GM18909 (cell line): ENCODE measurements at regions not wholly inside any gene's neighbourhood (a gene's known extent, or its start where the extent isn't known, plus 50 kb on each side); places are given as distances from the start of the nearest gene placed in this dataset.

Source experiments
- ATAC-seq: cut with Tn5 transposase; IDR thresholded peaks from one replicate; pipeline ENCODE4 v1.9.1; 2021; ENCODE audit warnings: mild to moderate bottlenecking; ENCODE audit not compliant: unreplicated experiment, poor library complexity

GRCh38 chr3:147915057-147915456, 505.9 kb downstream of the ZIC1 start:
- no peak for ATAC-seq

DNA sequence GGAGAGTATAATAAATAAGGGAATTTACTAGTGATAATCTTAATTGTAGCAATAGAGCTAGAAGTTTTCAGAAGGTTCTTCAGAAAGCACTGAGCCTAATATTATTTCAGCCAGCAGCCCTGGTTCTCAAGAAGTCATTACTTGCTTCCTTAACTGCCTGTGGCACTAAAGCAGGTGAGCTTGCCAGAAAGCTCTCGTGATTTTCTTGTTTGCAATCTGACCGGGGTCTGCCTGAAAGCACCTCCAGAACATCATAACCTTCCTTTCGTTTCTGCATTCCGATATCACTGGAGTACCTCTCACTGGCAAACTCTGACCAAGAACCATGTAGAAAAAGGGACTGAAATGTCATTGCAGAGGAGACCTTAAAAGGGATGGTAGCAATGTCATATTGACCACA, 510.3 kb downstream of the ZIC1 start:
- ATAC-seq: no peak

DNA sequence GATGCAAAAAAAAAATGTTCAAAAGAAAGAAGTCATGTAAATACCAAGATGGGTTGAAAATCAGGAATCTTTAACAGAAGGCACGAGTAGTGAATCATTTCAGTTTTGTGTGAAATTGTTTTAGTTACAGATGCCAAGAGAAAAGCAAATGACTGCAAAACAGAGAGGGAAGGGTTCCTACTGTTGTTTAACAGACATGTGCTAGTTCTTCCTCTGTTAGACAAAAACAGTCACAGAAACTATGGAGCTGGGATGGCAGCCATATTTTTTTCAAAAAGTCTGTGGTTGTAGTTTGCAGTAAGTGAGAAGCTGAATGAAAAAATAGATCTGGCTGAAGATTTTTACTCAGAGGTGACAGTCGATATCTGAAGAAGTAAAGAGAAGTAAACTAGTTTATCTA, 511.9 kb downstream of the ZIC1 start:
- no peak for ATAC-seq

- ATAC-seq: no peak
Measured at GRCh38 chr3:147924755-147925154, 515.6 kb downstream of the ZIC1 start.

- ATAC-seq: no peak
Measured at GRCh38 chr3:147925272-147925671, 516.1 kb downstream of the ZIC1 start.

DNA sequence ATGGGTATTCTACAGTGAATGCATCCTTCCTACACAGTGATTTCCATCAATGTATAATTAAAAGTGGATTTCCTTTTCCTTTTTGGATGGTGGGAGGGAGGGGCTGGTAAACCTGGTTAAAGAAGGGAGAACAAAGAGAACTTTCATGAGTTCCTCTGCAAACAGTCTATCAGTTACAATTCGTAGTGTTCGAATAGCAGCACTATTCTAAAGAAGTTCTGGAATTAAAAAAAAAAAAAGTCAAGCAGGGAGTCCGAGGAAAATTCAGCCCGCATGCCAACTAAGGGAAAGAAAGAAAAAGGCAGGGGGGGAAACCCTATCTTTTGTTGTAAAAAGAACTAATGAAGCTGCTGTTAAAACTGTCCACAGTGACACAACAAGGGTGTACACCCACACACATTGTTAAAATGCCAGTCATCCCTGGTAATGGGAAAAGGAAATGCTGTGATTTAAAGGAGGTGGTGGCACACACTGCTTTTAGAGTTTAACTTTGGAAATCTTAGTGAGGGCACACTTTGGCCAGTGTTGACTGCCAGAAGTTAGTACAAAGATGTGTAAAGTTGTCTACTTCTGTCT, 521.2 kb downstream of the ZIC1 start:
- no peak for ATAC-seq

DNA sequence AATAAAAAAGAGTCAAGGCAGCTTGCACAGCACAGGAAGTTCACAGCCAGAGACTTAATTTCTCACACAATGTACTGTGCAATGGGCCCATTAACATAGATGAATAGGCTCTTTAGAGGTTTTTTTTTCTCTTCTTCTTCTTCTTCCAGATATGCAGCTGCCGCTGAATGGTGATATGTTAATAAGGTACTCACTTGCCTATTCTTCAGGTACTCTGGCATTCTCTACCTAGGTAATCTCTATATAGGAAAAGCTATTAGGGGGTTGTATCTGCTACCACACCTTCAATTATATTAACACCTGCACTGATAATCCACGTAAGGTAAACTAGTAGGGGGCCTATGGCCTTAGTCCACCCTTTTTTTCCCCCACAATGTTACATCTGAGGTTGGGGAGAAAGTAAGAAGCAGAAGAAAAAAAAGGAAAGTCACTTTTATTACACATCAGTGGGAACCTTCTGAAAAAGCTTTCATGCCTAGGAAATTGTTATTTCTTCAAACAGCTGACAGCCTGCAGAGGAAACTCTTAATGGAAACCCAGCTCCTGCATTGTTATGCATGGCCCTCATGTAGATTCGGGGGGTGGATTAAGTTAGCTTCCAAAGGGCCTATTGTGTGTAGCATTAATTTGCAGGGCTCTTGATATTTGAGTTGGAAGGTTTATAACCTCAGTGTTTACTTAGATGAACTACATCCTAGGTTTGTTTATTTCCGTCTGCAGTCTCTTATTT, 525.5 kb downstream of the ZIC1 start:
- no peak for ATAC-seq

DNA sequence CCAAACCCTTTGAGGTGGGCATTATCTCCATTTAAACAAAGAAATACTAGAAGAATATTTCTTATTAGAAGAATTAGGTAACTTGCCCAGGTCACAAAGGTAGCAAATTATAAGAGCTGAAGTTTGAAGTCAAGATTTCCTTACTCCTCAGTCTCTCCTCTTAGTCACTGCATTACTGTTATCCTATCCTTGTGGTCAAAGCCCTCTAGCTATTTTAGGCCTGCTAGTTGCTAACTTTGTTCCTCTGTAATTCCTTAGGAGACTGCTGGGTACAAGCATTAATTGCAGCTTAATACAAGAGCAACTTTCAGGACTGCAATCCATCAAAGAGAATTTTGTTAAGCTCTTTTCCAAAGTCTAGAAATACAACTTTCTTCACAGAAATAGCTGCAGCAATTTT, 528.2 kb downstream of the ZIC1 start:
- no peak for ATAC-seq

DNA sequence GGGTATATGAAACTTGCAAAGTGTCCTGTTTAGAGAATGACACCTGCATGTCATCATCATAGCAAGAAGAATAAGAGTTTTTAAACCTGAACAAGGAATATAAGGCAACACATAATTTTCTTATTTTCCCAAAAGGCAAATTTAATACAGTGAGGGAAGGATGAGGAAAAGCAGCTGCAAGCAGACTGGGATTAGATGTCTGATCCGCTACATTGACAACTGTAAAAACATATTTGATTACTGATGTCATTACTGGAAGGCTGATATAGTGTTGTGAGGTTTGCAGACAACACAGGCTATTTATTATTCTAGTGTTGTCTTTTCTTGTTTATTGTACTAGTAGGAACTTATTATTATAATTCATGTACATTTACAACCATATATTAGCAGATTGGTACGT, 528.7 kb downstream of the ZIC1 start:
- no peak for ATAC-seq

GRCh38 chr3:147939425-147939824, 530.3 kb downstream of the ZIC1 start:
- no peak for ATAC-seq

GRCh38 chr3:147939839-147940238, 530.7 kb downstream of the ZIC1 start:
- ATAC-seq: no peak

DNA sequence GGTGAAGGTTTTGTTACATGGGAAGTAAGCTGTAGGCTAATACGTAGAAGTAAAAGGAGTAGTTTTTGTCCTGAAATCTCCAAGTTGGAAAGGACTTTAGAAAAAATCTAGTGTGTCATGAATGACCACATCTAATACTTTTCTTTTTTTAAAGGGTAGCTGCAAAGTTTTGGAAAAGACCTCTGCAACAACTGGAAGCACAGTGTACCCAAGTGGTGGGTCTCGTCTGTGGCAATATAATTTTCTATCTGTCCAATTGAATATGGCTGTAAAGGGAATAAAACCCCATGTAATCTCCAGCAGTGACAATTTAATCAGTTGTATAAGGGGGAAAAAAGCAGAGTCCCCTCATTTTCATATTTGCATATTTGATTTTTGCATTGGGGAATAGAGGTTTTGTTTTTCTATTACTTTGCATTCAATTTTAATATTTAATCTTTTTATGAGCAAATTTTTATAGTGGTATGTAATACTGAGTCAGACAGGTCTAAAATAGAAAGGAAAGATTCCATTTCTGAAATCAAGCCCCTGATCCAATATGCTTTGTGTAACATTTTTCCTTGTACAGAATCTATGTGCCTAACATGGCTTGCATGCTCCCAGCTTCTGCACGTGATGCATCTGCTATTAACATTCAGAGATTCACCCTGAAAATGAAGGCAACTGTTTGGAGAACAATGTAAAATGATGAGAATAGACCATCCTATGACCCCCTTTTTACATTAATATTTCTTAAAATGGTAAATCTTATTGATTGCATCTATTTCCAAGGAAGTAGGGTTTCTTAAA, 531.4 kb downstream of the ZIC1 start:
- ATAC-seq: no peak

DNA sequence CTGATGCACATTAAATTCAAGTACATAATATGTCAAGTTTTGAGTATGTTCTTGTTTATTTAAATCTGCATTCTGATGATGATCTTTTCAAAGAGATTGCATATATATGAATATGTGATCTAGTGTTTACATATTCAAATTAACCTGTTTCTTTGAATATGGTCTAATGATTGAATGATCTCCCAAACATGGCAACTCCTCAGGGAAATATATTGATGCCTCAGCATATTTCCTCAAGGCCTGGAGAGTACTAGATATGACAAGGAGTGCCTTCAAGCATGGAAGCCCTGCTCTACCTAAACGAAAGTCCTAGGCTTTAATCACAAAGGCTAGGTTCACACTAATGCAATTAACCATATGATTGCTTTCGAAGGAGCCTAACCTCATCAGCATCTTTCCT, 532.8 kb downstream of the ZIC1 start:
- no peak for ATAC-seq

DNA sequence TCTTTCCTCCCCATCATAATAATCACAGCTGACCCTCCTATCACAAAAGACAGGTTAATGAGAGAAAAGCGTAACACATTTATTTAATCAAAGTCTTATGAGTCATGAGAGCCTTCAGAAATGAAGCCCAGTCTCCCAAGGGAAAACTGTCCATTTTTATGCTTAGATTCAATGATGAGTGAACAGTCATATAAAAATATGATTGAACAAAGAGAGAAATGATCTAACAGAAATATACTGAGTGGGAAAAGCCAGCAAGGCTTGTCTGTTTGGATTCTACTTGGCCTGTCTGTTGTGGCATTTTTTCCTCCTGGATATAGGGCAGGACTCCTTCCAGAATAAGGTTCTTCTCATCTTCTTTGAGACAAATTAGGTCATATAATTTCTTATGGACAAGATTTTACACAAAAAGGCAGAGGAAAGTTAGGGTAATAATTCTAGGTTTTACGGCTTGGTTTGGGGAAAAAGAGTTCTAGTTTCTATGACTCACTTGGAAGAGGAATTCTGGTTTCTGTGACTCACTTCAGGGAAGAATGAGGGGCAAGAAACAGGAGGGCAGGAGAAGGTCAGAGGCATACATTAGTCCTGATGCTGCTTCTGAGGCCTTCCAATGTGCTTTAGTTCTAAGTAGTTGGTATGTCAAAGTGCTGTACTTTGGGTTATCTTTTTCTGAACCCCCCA, 534.2 kb downstream of the ZIC1 start:
- ATAC-seq: no peak

- ATAC-seq: peak; percentile 56
Measured at GRCh38 chr3:147945968-147946519, 536.9 kb downstream of the ZIC1 start.

DNA sequence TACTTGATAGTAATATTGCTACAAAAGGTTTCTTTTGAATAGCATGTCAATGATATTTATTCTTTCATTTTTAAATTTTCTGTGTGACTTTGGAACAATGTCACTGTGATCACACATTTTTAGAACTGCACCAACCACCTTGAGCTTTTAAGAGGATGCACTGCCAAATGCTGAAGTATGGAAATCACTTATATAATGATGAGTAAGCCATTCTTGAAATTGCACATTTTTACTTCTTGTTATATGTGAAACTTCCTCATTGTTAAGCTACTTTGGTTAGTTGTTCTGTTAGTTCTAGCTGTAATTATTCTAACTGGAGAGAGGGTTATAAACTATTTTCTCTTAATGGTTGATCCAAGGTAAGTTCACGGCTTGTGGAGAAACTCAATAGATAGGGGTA, 547.5 kb downstream of the ZIC1 start:
- ATAC-seq: no peak

GRCh38 chr3:147958754-147959153, 549.6 kb downstream of the ZIC1 start:
- ATAC-seq: no peak

- ATAC-seq: no peak
Measured at GRCh38 chr3:147960786-147961185, 551.6 kb downstream of the ZIC1 start.

- no peak for ATAC-seq
Measured at GRCh38 chr3:147962408-147963164, 553.4 kb downstream of the ZIC1 start.

DNA sequence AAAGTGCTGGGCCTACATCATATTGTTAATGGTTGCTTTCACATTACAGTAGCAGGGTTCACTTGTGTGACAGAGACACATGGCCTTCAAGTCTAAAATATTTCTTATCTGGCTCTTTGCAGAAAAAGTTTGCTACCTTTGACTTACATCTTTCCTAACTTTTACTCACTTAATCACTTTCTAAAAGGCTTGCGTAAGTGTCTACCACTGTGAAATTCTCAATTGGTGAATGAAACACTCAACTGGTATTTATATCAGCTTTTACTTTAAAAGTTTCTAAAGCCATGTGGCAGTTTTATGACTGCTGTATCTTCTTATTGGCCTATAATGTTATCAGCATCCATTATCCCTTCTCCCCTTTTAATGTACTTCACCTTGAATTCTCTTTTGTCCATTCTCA, 554.5 kb downstream of the ZIC1 start:
- ATAC-seq: no peak
